GM23338 (cell line): ENCODE measurements at regions not wholly inside any gene's neighbourhood (a gene's known extent, or its start where the extent isn't known, plus 50 kb on each side); places are given as distances from the start of the nearest gene placed in this dataset.

Experiments
- ATAC-seq: fragments of 200-7000 bp; cut with Tn5 transposase; 3 replicates; pipeline ENCODE4 v1.9.1; 2020
- DNase-seq: peaks from one replicate; pipeline ENCODE4 v3.0.0-alpha.2; 2015; ENCODE audit warnings: low spot score
- H2AFZ ChIP-seq: fragments of 200-600 bp; sonication (generic); 2 replicates; pipeline ENCODE4 v1.8.0; 2016; ENCODE audit warnings: antibody characterized with exemption, mild to moderate bottlenecking, moderate library complexity
- H3F3A ChIP-seq: fragments of 200-600 bp; sonication (generic); replicated peaks from 2 replicates; pipeline ENCODE4 v1.8.0; 2017; ENCODE audit warnings: antibody characterized with exemption, mixed run types, low read depth
- H3K27ac ChIP-seq: fragments of 200-600 bp; sonication (generic); 2 replicates; pipeline ENCODE4 v1.6.1; 2016; ENCODE audit warnings: low read depth
- H3K27me3 ChIP-seq: fragments of 200-600 bp; sonication (generic); 2 replicates; pipeline ENCODE4 v1.8.0; 2016; ENCODE audit warnings: mild to moderate bottlenecking, mixed run types, moderate library complexity; ENCODE audit not compliant: insufficient read depth
- H3K36me3 ChIP-seq: fragments of 200-600 bp; sonication (generic); 2 replicates; pipeline ENCODE4 v1.8.0; 2016; ENCODE audit warnings: mild to moderate bottlenecking; ENCODE audit not compliant: insufficient read depth
- H3K4me1 ChIP-seq: fragments of 200-600 bp; sonication (generic); 2 replicates; pipeline ENCODE4 v1.8.0; 2016; ENCODE audit warnings: mild to moderate bottlenecking, moderate library complexity; ENCODE audit not compliant: insufficient read depth
- H3K4me2 ChIP-seq: fragments of 200-600 bp; sonication (generic); 2 replicates; pipeline ENCODE4 v1.7.1; 2017; ENCODE audit warnings: mixed run types
- H3K4me3 ChIP-seq: fragments of 200-600 bp; sonication (generic); 2 replicates; pipeline ENCODE4 v1.6.1; 2016; ENCODE audit warnings: mixed run types
- H3K79me2 ChIP-seq: fragments of 200-600 bp; sonication (generic); replicated peaks from 2 replicates; pipeline ENCODE4 v1.8.0; 2017; ENCODE audit warnings: mild to moderate bottlenecking; ENCODE audit not compliant: insufficient read depth
- H3K9me2 ChIP-seq: fragments of 200-600 bp; sonication (generic); 2 replicates; pipeline ENCODE4 v1.8.0; 2017; ENCODE audit not compliant: insufficient read depth
- H4K20me1 ChIP-seq: fragments of 200-600 bp; sonication (generic); replicated peaks from 2 replicates; pipeline ENCODE4 v1.8.0; 2017; ENCODE audit warnings: mild to moderate bottlenecking; ENCODE audit not compliant: insufficient read depth
- H3K27ac Mint-ChIP-seq: 2 replicates; pipeline ENCODE4 v1.8.0; 2020; ENCODE audit warnings: inconsistent platforms, mild to moderate bottlenecking, moderate library complexity, mixed read lengths
- H3K27me3 Mint-ChIP-seq: 3 replicates; pipeline ENCODE4 v1.8.0; 2022; ENCODE audit warnings: low read depth, mild to moderate bottlenecking, moderate library complexity, mixed read lengths, inconsistent platforms; ENCODE audit not compliant: insufficient read depth, poor library complexity
- H3K36me3 Mint-ChIP-seq: 3 replicates; pipeline ENCODE4 v1.8.0; 2021; ENCODE audit warnings: low read depth, mild to moderate bottlenecking, inconsistent platforms, moderate library complexity, mixed read lengths
- H3K4me1 Mint-ChIP-seq: 3 replicates; pipeline ENCODE4 v1.8.0; 2020; ENCODE audit warnings: mild to moderate bottlenecking, inconsistent platforms, mixed read lengths
- H3K4me3 Mint-ChIP-seq: 3 replicates; pipeline ENCODE4 v1.8.0; 2021; ENCODE audit warnings: moderate library complexity, mild to moderate bottlenecking, inconsistent platforms, mixed read lengths
- H3K9me3 Mint-ChIP-seq: 3 replicates; pipeline ENCODE4 v1.8.0; 2020; ENCODE audit warnings: moderate library complexity, mild to moderate bottlenecking, inconsistent platforms, mixed read lengths
- CREB1 ChIP-seq: fragments of 250-450 bp; sonication (Bioruptor Pico); IDR thresholded peaks from 2 replicates; pipeline ENCODE4 v1.5.0; 2020; ENCODE audit warnings: low read depth, mild to moderate bottlenecking, moderate library complexity
- EZH2 ChIP-seq: fragments of 200-600 bp; sonication (generic); IDR thresholded peaks from one replicate; pipeline ENCODE4 v1.8.0; 2017; ENCODE audit warnings: antibody characterized with exemption, mild to moderate bottlenecking, low read depth; ENCODE audit not compliant: unreplicated experiment
- EZH2phosphoT487 ChIP-seq: fragments of 200-600 bp; sonication (generic); IDR thresholded peaks from one replicate; pipeline ENCODE4 v1.8.1; 2018; ENCODE audit warnings: antibody characterized with exemption; ENCODE audit not compliant: unreplicated experiment
- JUNB ChIP-seq: IDR thresholded peaks from one replicate; pipeline ENCODE4 v1.6.1; 2016; ENCODE audit warnings: antibody characterized with exemption; ENCODE audit not compliant: unreplicated experiment
- NANOG ChIP-seq: IDR thresholded peaks from 2 replicates; pipeline ENCODE4 v1.6.1; 2016; ENCODE audit warnings: antibody characterized with exemption, borderline replicate concordance
- POLR2AphosphoS5 ChIP-seq: IDR thresholded peaks from 2 replicates; pipeline ENCODE4 v1.6.1; 2016; ENCODE audit warnings: antibody characterized with exemption, low read depth
- STAT1 ChIP-seq: IDR thresholded peaks from one replicate; pipeline ENCODE4 v1.6.1; 2016; ENCODE audit warnings: antibody characterized with exemption; ENCODE audit not compliant: unreplicated experiment
- ZNF114 ChIP-seq: fragments of 250-450 bp; sonication (Bioruptor Pico); IDR thresholded peaks from 2 replicates; pipeline ENCODE4 v1.5.0; 2020; ENCODE audit warnings: mild to moderate bottlenecking, moderate library complexity
- ZNF331 ChIP-seq: fragments of 250-450 bp; sonication (Bioruptor Pico); IDR thresholded peaks from 2 replicates; pipeline ENCODE4 v1.5.0; 2020; ENCODE audit warnings: low read depth, mild to moderate bottlenecking, moderate library complexity
- TF ChIP-seq, protein P1 (sequence below): fragments of 250-450 bp; sonication (Bioruptor Pico); IDR thresholded peaks from 2 replicates; pipeline ENCODE4 v1.5.0; 2020; ENCODE audit warnings: mild to moderate bottlenecking, moderate library complexity
- TF ChIP-seq, protein P2 (sequence below), 2 experiments: fragments of 200-600 bp in 1 of 2; sonication (generic) in 1 of 2; conservative IDR thresholded peaks; 2 replicates each; pipeline versions ENCODE4 v1.5.1 to v1.6.1; 2016 to 2017; ENCODE audit warnings: antibody characterized with exemption in 2 of 2, low read depth in 2 of 2, mild to moderate bottlenecking in 2 of 2, moderate library complexity in 1 of 2
- TF ChIP-seq, protein P3 (sequence below): IDR thresholded peaks from one replicate; pipeline ENCODE4 v1.6.1; 2018; ENCODE audit warnings: antibody characterized with exemption; ENCODE audit not compliant: unreplicated experiment
- TF ChIP-seq, protein P4 (sequence below): IDR thresholded peaks from 2 replicates; pipeline ENCODE4 v1.6.1; 2016; ENCODE audit warnings: antibody characterized with exemption

DNA sequence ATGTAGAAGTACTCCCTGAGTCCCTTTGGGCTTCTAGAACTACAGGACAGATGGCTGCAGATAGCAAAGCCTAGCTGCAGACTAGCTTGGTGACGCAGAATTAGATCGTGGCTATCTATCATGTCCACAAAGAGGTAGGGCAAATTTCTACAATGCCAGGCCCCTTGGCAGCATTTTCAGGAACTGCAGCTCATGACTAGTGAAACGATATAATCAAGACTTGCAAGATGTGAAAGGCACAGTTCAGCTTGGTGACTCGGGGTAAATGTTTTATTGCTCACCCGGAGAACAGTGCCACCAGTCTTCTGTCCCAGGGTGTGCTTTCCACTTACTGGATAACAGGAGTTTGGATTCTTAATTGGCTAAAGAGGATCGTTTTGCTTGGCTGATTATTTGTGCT is 108.7 kb upstream of the LY86 start:
- Histone ChIP-seq H4K20me1 (no peaks in the 10 kb centered on the region), H2AFZ (no peak overlapping the region; the same call in 1 of the 2 replicates), H3F3A (no peaks in the 10 kb centered on the region), H3K27ac (no peak overlapping the region), H3K36me3 (no peaks in the 10 kb centered on the region; the same call in 1 of the 2 replicates), H3K79me2 (no peaks in the 10 kb centered on the region), H3K4me2 (no peak overlapping the region), H3K27me3 (no peaks in the 10 kb centered on the region), H3K9me2 (0 out of 2 replicates have a peak, but pooled peaks cover 3% of the 10 kb centered on the region), H3K4me1 (peaks cover 12% of the 10 kb centered on the region), H3K4me3 (no peak overlapping the region)
- no peak for ATAC-seq
- Mint-ChIP-seq H3K27me3 (no peaks in the 10 kb centered on the region), H3K27ac (no peak overlapping the region), H3K36me3 (no peaks in the 10 kb centered on the region), H3K4me1 (peaks cover 9% of the 10 kb centered on the region), H3K4me3 (no peak overlapping the region), H3K9me3 (peaks cover 8% of the 10 kb centered on the region; the same call in 1 of the 3 replicates)
- TF ChIP-seq NANOG: no peak
- TF ChIP-seq, protein P1, sequence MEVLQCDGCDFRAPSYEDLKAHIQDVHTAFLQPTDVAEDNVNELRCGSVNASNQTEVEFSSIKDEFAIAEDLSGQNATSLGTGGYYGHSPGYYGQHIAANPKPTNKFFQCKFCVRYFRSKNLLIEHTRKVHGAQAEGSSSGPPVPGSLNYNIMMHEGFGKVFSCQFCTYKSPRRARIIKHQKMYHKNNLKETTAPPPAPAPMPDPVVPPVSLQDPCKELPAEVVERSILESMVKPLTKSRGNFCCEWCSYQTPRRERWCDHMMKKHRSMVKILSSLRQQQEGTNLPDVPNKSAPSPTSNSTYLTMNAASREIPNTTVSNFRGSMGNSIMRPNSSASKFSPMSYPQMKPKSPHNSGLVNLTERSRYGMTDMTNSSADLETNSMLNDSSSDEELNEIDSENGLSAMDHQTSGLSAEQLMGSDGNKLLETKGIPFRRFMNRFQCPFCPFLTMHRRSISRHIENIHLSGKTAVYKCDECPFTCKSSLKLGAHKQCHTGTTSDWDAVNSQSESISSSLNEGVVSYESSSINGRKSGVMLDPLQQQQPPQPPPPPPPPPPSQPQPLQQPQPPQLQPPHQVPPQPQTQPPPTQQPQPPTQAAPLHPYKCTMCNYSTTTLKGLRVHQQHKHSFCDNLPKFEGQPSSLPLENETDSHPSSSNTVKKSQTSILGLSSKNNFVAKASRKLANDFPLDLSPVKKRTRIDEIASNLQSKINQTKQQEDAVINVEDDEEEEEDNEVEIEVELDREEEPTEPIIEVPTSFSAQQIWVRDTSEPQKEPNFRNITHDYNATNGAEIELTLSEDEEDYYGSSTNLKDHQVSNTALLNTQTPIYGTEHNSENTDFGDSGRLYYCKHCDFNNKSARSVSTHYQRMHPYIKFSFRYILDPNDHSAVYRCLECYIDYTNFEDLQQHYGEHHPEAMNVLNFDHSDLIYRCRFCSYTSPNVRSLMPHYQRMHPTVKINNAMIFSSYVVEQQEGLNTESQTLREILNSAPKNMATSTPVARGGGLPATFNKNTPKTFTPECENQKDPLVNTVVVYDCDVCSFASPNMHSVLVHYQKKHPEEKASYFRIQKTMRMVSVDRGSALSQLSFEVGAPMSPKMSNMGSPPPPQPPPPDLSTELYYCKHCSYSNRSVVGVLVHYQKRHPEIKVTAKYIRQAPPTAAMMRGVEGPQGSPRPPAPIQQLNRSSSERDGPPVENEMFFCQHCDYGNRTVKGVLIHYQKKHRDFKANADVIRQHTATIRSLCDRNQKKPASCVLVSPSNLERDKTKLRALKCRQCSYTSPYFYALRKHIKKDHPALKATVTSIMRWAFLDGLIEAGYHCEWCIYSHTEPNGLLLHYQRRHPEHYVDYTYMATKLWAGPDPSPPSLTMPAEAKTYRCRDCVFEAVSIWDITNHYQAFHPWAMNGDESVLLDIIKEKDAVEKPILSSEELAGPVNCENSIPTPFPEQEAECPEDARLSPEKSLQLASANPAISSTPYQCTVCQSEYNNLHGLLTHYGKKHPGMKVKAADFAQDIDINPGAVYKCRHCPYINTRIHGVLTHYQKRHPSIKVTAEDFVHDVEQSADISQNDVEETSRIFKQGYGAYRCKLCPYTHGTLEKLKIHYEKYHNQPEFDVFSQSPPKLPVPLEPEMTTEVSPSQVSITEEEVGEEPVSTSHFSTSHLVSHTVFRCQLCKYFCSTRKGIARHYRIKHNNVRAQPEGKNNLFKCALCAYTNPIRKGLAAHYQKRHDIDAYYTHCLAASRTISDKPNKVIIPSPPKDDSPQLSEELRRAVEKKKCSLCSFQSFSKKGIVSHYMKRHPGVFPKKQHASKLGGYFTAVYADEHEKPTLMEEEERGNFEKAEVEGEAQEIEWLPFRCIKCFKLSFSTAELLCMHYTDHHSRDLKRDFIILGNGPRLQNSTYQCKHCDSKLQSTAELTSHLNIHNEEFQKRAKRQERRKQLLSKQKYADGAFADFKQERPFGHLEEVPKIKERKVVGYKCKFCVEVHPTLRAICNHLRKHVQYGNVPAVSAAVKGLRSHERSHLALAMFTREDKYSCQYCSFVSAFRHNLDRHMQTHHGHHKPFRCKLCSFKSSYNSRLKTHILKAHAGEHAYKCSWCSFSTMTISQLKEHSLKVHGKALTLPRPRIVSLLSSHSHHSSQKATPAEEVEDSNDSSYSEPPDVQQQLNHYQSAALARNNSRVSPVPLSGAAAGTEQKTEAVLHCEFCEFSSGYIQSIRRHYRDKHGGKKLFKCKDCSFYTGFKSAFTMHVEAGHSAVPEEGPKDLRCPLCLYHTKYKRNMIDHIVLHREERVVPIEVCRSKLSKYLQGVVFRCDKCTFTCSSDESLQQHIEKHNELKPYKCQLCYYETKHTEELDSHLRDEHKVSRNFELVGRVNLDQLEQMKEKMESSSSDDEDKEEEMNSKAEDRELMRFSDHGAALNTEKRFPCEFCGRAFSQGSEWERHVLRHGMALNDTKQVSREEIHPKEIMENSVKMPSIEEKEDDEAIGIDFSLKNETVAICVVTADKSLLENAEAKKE: no peak
- TF ChIP-seq, protein P2, sequence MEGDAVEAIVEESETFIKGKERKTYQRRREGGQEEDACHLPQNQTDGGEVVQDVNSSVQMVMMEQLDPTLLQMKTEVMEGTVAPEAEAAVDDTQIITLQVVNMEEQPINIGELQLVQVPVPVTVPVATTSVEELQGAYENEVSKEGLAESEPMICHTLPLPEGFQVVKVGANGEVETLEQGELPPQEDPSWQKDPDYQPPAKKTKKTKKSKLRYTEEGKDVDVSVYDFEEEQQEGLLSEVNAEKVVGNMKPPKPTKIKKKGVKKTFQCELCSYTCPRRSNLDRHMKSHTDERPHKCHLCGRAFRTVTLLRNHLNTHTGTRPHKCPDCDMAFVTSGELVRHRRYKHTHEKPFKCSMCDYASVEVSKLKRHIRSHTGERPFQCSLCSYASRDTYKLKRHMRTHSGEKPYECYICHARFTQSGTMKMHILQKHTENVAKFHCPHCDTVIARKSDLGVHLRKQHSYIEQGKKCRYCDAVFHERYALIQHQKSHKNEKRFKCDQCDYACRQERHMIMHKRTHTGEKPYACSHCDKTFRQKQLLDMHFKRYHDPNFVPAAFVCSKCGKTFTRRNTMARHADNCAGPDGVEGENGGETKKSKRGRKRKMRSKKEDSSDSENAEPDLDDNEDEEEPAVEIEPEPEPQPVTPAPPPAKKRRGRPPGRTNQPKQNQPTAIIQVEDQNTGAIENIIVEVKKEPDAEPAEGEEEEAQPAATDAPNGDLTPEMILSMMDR (conservative IDR thresholded peaks at IDR 0.05; ENCODE audit: low read depth in 2 of 2): no peak
- TF ChIP-seq EZH2: no peak
- no peak for TF ChIP-seq ZNF114
- TF ChIP-seq EZH2phosphoT487: no peak
- TF ChIP-seq, protein P3, sequence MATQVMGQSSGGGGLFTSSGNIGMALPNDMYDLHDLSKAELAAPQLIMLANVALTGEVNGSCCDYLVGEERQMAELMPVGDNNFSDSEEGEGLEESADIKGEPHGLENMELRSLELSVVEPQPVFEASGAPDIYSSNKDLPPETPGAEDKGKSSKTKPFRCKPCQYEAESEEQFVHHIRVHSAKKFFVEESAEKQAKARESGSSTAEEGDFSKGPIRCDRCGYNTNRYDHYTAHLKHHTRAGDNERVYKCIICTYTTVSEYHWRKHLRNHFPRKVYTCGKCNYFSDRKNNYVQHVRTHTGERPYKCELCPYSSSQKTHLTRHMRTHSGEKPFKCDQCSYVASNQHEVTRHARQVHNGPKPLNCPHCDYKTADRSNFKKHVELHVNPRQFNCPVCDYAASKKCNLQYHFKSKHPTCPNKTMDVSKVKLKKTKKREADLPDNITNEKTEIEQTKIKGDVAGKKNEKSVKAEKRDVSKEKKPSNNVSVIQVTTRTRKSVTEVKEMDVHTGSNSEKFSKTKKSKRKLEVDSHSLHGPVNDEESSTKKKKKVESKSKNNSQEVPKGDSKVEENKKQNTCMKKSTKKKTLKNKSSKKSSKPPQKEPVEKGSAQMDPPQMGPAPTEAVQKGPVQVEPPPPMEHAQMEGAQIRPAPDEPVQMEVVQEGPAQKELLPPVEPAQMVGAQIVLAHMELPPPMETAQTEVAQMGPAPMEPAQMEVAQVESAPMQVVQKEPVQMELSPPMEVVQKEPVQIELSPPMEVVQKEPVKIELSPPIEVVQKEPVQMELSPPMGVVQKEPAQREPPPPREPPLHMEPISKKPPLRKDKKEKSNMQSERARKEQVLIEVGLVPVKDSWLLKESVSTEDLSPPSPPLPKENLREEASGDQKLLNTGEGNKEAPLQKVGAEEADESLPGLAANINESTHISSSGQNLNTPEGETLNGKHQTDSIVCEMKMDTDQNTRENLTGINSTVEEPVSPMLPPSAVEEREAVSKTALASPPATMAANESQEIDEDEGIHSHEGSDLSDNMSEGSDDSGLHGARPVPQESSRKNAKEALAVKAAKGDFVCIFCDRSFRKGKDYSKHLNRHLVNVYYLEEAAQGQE: no peak
- TF ChIP-seq CREB1 (CRISPR knock-in tag): no peak
- TF ChIP-seq ZNF331 (CRISPR knock-in tag): no peak
- no peak for TF ChIP-seq JUNB
- TF ChIP-seq STAT1: no peak
- TF ChIP-seq, protein P4, sequence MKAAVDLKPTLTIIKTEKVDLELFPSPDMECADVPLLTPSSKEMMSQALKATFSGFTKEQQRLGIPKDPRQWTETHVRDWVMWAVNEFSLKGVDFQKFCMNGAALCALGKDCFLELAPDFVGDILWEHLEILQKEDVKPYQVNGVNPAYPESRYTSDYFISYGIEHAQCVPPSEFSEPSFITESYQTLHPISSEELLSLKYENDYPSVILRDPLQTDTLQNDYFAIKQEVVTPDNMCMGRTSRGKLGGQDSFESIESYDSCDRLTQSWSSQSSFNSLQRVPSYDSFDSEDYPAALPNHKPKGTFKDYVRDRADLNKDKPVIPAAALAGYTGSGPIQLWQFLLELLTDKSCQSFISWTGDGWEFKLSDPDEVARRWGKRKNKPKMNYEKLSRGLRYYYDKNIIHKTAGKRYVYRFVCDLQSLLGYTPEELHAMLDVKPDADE: no peak
- no peak for TF ChIP-seq POLR2AphosphoS5
- DNase-seq: no peak
